ENCODE measurements at regions not wholly inside any gene's neighbourhood (a gene's known extent, or its start where the extent isn't known, plus 50 kb on each side); places are given as distances from the start of the nearest gene placed in this dataset.

DNA sequence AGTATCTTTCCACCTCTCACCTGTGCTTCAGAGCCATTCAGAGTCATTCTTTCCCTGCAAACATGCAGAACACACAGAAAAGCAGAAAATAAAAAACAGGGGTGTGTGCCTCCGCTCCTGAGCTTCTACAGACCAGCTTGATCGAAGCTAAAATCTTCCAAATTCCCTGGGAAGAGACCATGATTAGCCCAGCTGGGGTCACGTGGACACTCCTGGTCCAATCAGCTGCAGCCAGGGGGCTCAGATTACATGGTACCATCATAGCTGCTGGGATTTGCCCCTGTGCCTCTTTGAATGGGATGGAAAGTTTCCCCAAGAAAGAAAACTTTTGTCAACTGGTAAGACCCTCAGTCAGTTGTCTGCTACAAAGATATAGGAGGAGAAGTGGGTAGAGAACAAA, 159.9 kb downstream of the TMEM114 start:
- TF ChIP-seq POLR2AphosphoS5 (IDR thresholded peaks at IDR 0.05; ENCODE audit: low read depth) (no peak), CREB1 (CRISPR knock-in tag; IDR thresholded peaks at IDR 0.05; ENCODE audit: low read depth) (no peak), EZH2 (IDR thresholded peaks at IDR 0.05; ENCODE audit: low read depth, unreplicated experiment) (no peak), NANOG (IDR thresholded peaks at IDR 0.05; ENCODE audit: borderline replicate concordance) (no peak), ZNF331 (CRISPR knock-in tag; IDR thresholded peaks at IDR 0.05; ENCODE audit: low read depth) (no peak), EZH2phosphoT487 (IDR thresholded peaks at IDR 0.05; ENCODE audit: unreplicated experiment) (no peak), JUNB (IDR thresholded peaks at IDR 0.05; ENCODE audit: unreplicated experiment) (no peak)
- TF ChIP-seq, protein P1, sequence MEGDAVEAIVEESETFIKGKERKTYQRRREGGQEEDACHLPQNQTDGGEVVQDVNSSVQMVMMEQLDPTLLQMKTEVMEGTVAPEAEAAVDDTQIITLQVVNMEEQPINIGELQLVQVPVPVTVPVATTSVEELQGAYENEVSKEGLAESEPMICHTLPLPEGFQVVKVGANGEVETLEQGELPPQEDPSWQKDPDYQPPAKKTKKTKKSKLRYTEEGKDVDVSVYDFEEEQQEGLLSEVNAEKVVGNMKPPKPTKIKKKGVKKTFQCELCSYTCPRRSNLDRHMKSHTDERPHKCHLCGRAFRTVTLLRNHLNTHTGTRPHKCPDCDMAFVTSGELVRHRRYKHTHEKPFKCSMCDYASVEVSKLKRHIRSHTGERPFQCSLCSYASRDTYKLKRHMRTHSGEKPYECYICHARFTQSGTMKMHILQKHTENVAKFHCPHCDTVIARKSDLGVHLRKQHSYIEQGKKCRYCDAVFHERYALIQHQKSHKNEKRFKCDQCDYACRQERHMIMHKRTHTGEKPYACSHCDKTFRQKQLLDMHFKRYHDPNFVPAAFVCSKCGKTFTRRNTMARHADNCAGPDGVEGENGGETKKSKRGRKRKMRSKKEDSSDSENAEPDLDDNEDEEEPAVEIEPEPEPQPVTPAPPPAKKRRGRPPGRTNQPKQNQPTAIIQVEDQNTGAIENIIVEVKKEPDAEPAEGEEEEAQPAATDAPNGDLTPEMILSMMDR (conservative IDR thresholded peaks at IDR 0.05; ENCODE audit: low read depth in 2 of 2): no peak
- TF ChIP-seq, protein P2, sequence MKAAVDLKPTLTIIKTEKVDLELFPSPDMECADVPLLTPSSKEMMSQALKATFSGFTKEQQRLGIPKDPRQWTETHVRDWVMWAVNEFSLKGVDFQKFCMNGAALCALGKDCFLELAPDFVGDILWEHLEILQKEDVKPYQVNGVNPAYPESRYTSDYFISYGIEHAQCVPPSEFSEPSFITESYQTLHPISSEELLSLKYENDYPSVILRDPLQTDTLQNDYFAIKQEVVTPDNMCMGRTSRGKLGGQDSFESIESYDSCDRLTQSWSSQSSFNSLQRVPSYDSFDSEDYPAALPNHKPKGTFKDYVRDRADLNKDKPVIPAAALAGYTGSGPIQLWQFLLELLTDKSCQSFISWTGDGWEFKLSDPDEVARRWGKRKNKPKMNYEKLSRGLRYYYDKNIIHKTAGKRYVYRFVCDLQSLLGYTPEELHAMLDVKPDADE (IDR thresholded peaks at IDR 0.05): no peak
- TF ChIP-seq, protein P3, sequence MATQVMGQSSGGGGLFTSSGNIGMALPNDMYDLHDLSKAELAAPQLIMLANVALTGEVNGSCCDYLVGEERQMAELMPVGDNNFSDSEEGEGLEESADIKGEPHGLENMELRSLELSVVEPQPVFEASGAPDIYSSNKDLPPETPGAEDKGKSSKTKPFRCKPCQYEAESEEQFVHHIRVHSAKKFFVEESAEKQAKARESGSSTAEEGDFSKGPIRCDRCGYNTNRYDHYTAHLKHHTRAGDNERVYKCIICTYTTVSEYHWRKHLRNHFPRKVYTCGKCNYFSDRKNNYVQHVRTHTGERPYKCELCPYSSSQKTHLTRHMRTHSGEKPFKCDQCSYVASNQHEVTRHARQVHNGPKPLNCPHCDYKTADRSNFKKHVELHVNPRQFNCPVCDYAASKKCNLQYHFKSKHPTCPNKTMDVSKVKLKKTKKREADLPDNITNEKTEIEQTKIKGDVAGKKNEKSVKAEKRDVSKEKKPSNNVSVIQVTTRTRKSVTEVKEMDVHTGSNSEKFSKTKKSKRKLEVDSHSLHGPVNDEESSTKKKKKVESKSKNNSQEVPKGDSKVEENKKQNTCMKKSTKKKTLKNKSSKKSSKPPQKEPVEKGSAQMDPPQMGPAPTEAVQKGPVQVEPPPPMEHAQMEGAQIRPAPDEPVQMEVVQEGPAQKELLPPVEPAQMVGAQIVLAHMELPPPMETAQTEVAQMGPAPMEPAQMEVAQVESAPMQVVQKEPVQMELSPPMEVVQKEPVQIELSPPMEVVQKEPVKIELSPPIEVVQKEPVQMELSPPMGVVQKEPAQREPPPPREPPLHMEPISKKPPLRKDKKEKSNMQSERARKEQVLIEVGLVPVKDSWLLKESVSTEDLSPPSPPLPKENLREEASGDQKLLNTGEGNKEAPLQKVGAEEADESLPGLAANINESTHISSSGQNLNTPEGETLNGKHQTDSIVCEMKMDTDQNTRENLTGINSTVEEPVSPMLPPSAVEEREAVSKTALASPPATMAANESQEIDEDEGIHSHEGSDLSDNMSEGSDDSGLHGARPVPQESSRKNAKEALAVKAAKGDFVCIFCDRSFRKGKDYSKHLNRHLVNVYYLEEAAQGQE (IDR thresholded peaks at IDR 0.05; ENCODE audit: unreplicated experiment): no peak
- TF ChIP-seq, protein P4, sequence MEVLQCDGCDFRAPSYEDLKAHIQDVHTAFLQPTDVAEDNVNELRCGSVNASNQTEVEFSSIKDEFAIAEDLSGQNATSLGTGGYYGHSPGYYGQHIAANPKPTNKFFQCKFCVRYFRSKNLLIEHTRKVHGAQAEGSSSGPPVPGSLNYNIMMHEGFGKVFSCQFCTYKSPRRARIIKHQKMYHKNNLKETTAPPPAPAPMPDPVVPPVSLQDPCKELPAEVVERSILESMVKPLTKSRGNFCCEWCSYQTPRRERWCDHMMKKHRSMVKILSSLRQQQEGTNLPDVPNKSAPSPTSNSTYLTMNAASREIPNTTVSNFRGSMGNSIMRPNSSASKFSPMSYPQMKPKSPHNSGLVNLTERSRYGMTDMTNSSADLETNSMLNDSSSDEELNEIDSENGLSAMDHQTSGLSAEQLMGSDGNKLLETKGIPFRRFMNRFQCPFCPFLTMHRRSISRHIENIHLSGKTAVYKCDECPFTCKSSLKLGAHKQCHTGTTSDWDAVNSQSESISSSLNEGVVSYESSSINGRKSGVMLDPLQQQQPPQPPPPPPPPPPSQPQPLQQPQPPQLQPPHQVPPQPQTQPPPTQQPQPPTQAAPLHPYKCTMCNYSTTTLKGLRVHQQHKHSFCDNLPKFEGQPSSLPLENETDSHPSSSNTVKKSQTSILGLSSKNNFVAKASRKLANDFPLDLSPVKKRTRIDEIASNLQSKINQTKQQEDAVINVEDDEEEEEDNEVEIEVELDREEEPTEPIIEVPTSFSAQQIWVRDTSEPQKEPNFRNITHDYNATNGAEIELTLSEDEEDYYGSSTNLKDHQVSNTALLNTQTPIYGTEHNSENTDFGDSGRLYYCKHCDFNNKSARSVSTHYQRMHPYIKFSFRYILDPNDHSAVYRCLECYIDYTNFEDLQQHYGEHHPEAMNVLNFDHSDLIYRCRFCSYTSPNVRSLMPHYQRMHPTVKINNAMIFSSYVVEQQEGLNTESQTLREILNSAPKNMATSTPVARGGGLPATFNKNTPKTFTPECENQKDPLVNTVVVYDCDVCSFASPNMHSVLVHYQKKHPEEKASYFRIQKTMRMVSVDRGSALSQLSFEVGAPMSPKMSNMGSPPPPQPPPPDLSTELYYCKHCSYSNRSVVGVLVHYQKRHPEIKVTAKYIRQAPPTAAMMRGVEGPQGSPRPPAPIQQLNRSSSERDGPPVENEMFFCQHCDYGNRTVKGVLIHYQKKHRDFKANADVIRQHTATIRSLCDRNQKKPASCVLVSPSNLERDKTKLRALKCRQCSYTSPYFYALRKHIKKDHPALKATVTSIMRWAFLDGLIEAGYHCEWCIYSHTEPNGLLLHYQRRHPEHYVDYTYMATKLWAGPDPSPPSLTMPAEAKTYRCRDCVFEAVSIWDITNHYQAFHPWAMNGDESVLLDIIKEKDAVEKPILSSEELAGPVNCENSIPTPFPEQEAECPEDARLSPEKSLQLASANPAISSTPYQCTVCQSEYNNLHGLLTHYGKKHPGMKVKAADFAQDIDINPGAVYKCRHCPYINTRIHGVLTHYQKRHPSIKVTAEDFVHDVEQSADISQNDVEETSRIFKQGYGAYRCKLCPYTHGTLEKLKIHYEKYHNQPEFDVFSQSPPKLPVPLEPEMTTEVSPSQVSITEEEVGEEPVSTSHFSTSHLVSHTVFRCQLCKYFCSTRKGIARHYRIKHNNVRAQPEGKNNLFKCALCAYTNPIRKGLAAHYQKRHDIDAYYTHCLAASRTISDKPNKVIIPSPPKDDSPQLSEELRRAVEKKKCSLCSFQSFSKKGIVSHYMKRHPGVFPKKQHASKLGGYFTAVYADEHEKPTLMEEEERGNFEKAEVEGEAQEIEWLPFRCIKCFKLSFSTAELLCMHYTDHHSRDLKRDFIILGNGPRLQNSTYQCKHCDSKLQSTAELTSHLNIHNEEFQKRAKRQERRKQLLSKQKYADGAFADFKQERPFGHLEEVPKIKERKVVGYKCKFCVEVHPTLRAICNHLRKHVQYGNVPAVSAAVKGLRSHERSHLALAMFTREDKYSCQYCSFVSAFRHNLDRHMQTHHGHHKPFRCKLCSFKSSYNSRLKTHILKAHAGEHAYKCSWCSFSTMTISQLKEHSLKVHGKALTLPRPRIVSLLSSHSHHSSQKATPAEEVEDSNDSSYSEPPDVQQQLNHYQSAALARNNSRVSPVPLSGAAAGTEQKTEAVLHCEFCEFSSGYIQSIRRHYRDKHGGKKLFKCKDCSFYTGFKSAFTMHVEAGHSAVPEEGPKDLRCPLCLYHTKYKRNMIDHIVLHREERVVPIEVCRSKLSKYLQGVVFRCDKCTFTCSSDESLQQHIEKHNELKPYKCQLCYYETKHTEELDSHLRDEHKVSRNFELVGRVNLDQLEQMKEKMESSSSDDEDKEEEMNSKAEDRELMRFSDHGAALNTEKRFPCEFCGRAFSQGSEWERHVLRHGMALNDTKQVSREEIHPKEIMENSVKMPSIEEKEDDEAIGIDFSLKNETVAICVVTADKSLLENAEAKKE (CRISPR knock-in tag; IDR thresholded peaks at IDR 0.05): no peak

Data from GM23338 (cell line).